HG02973 (cell line): ENCODE measurements at regions not wholly inside any gene's neighbourhood (a gene's known extent, or its start where the extent isn't known, plus 50 kb on each side); places are given as distances from the start of the nearest gene placed in this dataset.
"Not testable (repeated sequence)": the region's sequence is repeated elsewhere in the genome, so short reads cannot be mapped to it uniquely, and the experiment has no call there.

ENCODE experiments used
- ATAC-seq: cut with Tn5 transposase; IDR thresholded peaks from one replicate; pipeline ENCODE4 v1.9.1; 2021; ENCODE audit warnings: moderate library complexity; ENCODE audit not compliant: unreplicated experiment

- not testable (repeated sequence) for ATAC-seq
Observed at GRCh38 chr14:38600572-38600971, 344.7 kb upstream of the CLEC14A start.

- ATAC-seq = no peak
Observed at GRCh38 chr14:38593476-38593875, 337.6 kb upstream of the CLEC14A start.

GRCh38 chr14:38592764-38593442 is 337.0 kb upstream of the CLEC14A start:
- no peak for ATAC-seq

- no peak for ATAC-seq
Observed at GRCh38 chr14:38589747-38590350, 334.0 kb upstream of the CLEC14A start.

DNA sequence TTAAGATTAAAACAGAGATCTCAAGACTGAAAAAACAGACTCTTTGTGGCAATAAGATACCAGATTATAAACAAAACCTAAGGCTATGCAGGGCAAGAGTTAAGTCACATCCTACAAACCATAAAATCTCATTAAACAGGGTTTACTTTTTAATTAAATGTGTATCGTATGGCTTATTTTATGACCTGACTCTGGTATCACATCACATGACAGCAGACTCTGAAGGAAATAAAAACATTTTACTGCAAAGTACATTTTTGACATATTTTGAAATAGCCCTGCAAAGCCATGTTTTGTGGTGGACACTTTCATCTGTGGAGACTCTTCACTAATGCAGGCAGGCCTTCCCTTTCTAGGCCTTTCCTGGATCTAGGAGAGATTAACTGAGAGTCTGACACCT is 327.6 kb upstream of the CLEC14A start:
- ATAC-seq = no peak

DNA sequence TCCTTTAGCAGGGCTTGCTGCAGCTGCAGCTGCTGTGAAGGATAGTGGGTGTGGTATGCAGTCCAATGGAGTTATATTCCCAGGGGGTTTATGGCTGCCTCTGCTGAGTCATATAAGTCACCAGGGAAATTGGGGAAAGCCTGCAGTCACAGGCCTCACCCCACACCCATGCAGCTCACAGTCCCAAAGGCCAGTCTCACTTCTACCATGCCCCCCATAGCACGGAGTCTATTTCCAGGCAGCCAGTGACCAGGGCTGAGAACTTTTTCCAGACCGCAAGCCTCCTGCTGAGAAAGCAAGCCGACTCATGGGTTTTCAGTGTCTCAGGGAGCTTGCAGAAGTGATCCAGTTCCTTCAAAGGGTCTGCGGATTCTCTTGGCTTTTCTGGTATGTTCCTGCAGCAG is 322.4 kb upstream of the CLEC14A start:
- ATAC-seq = no peak

DNA sequence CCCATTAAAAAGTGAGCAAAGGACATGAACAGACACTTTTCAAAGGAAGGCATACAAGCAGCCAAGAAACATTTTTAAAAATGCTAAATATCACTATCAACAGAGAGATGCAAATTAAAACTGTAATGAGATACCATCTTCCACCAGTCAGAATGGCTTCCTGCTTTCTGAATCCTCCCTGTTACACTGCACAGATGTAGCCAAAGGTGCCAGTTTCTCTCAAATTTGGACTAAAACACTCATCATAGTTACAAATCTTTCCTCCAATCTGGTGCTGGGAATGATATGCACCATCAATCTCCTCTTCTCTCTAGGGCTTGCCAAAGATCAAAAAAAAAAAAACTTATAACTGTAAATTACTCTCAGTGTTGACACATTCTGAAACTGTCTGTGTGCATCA is 311.8 kb upstream of the CLEC14A start:
- ATAC-seq = no peak

DNA sequence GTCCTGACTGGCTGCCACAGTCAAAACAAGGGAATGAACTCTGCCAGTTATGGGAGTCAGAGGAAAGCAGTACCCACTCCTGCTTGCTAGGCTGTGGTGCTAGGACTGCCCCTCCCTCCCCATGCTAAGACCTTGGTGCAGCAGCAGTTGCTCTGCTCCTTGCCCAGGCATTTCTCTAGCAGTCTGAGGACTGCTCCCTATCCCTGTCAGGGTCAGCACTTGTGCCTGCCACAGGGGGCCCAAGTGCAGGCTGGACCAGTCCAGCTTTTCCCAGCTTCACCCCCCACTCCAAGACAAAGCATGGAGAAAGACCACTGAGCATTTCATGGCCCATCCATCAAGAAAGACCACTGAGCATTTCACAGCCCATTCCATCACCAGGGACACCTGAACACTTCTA is 305.8 kb upstream of the CLEC14A start:
- no peak for ATAC-seq

DNA sequence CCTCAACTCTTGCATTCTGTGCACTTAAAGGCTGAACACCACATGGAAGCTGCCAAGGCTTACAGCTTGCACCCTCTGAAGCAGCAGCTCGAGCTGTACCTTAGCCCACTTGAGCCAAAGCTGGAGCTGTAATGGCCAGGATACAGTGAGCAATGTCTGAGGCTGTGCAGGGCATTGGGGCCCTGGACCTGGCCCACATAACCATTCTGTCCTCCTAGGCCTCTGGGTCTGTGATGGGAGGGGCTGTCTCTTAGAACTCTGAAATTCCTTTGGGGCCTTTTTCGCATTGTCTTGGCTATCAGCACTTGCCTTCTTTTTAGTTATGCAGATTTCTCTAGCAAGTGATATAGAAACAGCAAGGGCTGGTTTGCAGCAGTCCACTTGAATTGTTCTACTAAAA is 303.8 kb upstream of the CLEC14A start:
- ATAC-seq = no peak

DNA sequence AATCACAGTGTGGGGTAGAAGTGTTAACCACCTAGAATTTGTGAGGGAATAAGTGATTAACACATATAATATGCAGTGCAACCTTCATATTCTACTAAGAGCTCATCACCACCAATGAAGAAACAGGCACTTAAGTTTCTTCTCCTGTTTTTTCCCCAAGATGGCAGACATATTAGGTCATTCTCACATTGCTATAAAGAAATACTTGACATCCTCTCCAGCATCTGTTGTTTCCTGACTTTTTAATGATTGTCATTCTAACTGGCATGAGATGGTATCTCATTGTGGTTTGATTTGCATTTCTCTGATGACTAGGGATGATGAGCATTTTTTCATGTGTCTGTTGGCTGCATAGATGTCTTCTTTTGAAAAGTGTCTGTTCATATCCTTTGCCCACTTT is 301.5 kb upstream of the CLEC14A start:
- ATAC-seq = not testable (repeated sequence)

DNA sequence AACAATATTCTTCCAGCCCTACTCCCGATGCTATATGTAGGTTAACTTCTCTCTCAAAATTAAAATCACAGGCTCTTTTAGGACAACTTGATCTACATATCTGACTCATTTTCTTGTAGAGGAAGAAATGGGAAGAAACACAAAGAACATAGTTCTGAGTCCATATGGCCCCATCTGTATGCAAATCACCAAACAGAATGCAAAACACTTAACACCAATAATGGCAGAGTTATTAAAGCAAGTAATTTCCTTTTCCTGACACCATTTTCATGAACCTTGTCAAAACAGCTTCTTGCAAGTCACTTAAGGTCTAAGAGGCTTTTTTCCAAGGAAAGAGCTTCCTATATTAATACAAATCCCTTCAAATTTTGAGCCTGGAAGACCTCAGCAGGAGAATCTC is 300.4 kb upstream of the CLEC14A start:
- ATAC-seq = no peak

GRCh38 chr14:38554026-38554425 is 298.1 kb upstream of the CLEC14A start:
- no peak for ATAC-seq

DNA sequence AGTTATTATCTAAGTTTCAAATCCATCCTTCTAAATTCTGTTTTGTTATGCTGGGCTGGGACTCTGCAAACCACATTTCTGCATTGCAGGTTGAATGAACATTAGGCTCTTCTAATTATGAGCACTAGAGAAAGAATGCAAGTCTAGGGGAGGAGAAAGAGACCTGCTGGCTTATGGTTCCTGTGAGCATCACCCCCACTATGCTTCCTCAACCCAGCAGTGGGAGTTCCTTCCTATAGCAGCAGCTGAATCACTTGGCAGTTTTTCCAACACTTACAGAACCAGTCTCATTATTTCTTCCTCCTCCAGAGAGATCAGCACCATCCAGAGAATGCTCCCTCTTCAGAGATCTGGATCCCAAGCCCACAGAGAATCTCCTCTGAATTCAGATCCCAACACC is 297.7 kb upstream of the CLEC14A start:
- ATAC-seq = no peak

- no peak for ATAC-seq
Observed at GRCh38 chr14:38549564-38549963, 293.7 kb upstream of the CLEC14A start.

- ATAC-seq = no peak
Observed at GRCh38 chr14:38547961-38548490, 292.1 kb upstream of the CLEC14A start.

DNA sequence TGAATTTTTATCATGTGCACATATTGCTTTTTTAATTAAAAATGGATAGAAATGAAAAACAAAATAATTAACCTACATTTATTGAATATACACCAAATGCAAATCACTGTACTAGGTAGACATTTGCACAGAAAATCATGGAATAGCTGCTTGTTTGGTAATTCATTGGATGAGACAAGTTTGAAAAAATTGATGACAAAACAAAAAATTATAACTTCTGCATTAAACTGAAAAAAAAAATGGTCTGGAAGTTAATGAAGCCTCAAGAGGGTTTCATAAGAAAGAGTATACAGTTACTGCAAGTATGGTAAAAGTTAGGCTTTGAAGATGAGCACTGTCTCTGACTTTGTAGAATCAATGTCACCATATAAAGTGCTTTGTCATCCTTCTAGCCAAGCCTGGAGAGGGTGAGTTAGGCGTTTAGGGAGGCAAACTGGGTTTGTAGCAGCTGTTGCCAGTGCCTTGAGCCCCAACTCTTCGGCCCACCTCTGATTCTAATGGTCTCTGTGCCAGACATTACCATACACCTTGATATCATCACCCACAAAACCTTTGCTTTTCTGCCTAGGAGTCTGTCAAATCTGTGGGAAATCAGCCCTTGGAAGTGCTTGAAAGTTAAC is 291.1 kb upstream of the CLEC14A start:
- no peak for ATAC-seq

DNA sequence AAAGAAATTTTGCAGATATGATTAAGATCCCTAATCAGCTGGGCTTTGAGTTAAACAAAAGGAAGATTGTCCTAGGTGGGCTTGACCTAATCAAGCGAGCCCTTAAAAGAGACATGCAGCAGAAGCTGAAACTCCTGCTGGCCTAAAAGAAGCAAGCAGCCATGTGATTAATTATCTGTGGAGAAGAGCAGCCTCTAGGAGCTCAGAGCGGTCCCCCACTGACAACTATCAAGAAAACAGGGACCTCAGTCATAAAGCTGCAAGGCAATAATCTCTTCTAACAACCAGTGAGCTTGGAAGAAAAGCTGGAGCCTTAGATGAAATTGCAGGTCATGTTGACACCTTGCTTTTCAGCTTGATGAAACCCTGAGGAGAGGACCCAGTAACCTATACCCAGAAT is 288.9 kb upstream of the CLEC14A start:
- no peak for ATAC-seq

- ATAC-seq = not testable (repeated sequence)
Observed at GRCh38 chr14:38543851-38544250, 288.0 kb upstream of the CLEC14A start.

GRCh38 chr14:38538053-38538452 is 282.2 kb upstream of the CLEC14A start:
- ATAC-seq = not testable (repeated sequence)

DNA sequence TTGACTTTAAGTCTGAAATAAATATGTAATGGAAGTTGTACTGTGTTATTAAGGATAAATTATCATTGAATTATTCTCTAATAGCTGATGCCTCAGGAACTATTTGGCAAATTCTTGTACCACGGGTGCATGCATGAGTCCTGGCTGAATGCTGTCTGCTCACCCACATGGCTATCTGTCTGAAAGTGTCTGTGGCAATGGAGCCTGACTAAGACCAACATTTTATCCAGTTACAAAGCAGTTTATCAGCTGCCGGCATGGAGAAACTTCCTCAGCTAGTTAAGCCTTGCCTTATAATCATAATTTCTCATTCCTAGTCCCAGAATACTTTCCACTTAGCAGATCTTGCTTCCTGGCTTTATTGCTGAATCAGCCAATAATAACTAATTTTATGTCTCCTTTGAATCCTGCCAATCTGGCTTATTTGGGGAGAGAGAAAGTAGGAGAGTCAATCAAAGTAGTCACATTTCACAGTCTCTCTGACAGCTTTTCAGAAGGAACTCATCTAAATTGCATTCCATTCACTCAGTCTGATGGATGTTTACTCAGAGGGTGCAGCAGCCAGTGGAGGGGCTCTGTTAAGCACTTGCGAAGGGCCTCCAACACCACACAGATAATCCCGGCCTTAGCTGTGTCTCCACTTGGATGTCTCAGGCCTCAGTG is 280.6 kb upstream of the CLEC14A start:
- no peak for ATAC-seq

- ATAC-seq = no peak
Observed at GRCh38 chr14:38528582-38528981, 272.7 kb upstream of the CLEC14A start.

GRCh38 chr14:38527502-38527878 is 271.6 kb upstream of the CLEC14A start:
- no peak for ATAC-seq
